Chondrocyte (in vitro differentiated cells): ENCODE measurements at regions not wholly inside any gene's neighbourhood (a gene's known extent, or its start where the extent isn't known, plus 50 kb on each side); places are given as distances from the start of the nearest gene placed in this dataset.

Experiments
- DNase-seq: peaks from one replicate; pipeline ENCODE4 v3.0.0; 2021; ENCODE audit warnings: mixed read lengths, low spot score
- H3K27ac Mint-ChIP-seq: one replicate; pipeline ENCODE4 v1.8.0; 2021; ENCODE audit warnings: mild to moderate bottlenecking, moderate library complexity, mixed read lengths; ENCODE audit not compliant: unreplicated experiment
- H3K27me3 Mint-ChIP-seq: 2 replicates; pipeline ENCODE4 v1.8.0; 2021; ENCODE audit warnings: low read depth, mixed read lengths
- H3K36me3 Mint-ChIP-seq: 2 replicates; pipeline ENCODE4 v1.8.0; 2021; ENCODE audit warnings: low read depth, mixed read lengths
- H3K4me1 Mint-ChIP-seq: 2 replicates; pipeline ENCODE4 v1.8.0; 2021; ENCODE audit warnings: low read depth, mild to moderate bottlenecking, mixed read lengths
- H3K4me3 Mint-ChIP-seq: one replicate; pipeline ENCODE4 v1.8.0; 2021; ENCODE audit warnings: mild to moderate bottlenecking, moderate library complexity, mixed read lengths; ENCODE audit not compliant: unreplicated experiment
- H3K9me3 Mint-ChIP-seq: 2 replicates; pipeline ENCODE4 v1.8.0; 2021; ENCODE audit warnings: low read depth, mixed read lengths
- CTCF ChIP-seq: fragments of 200-600 bp; sonication (generic); IDR thresholded peaks from 2 replicates; pipeline ENCODE4 v1.5.0; 2021; ENCODE audit warnings: antibody characterized with exemption, mild to moderate bottlenecking, moderate library complexity

GRCh38 chr13:82245860-82246259 lies 1636.4 kb downstream of the SLITRK1 start:
- no peaks in the 10 kb centered on the region for H3K4me1 Mint-ChIP-seq
- H3K9me3 Mint-ChIP-seq: no peaks in the 10 kb centered on the region
- H3K27me3 Mint-ChIP-seq: no peaks in the 10 kb centered on the region
- no peaks in the 10 kb centered on the region for H3K36me3 Mint-ChIP-seq
- H3K4me3 Mint-ChIP-seq: no peak overlapping the region
- H3K27ac Mint-ChIP-seq: no peak overlapping the region
- no peak for TF ChIP-seq CTCF
- DNase-seq: no peak

- no peaks in the 10 kb centered on the region for H3K27me3 Mint-ChIP-seq
- H3K4me1 Mint-ChIP-seq: no peaks in the 10 kb centered on the region
- H3K4me3 Mint-ChIP-seq: no peak overlapping the region
- peaks cover 7% of the 10 kb centered on the region for H3K9me3 Mint-ChIP-seq
- no peaks in the 10 kb centered on the region for H3K36me3 Mint-ChIP-seq
- no peak overlapping the region for H3K27ac Mint-ChIP-seq
- no peak for TF ChIP-seq CTCF
- DNase-seq: no peak
Measured at GRCh38 chr13:82224806-82225205, 1657.5 kb downstream of the SLITRK1 start.

GRCh38 chr13:82221621-82222020 lies 1660.7 kb downstream of the SLITRK1 start:
- Mint-ChIP-seq H3K4me1 (no peaks in the 10 kb centered on the region), H3K36me3 (no peaks in the 10 kb centered on the region), H3K4me3 (no peak overlapping the region), H3K27ac (no peak overlapping the region), H3K9me3 (no peaks in the 10 kb centered on the region), H3K27me3 (no peaks in the 10 kb centered on the region)
- no peak for DNase-seq
- TF ChIP-seq CTCF: no peak

- no peak for DNase-seq
- Mint-ChIP-seq H3K9me3 (peaks cover 5% of the 10 kb centered on the region), H3K27me3 (no peaks in the 10 kb centered on the region), H3K36me3 (no peaks in the 10 kb centered on the region), H3K4me1 (no peaks in the 10 kb centered on the region), H3K27ac (no peak overlapping the region), H3K4me3 (no peak overlapping the region)
- TF ChIP-seq CTCF: no peak
Measured at GRCh38 chr13:82220641-82221040, 1661.6 kb downstream of the SLITRK1 start.

GRCh38 chr13:82216165-82216564 lies 1666.1 kb downstream of the SLITRK1 start:
- Mint-ChIP-seq H3K4me1 (no peaks in the 10 kb centered on the region), H3K27ac (no peak overlapping the region), H3K36me3 (no peaks in the 10 kb centered on the region), H3K4me3 (no peak overlapping the region), H3K27me3 (no peaks in the 10 kb centered on the region), H3K9me3 (peaks cover 30% of the 10 kb centered on the region)
- no peak for DNase-seq
- no peak for TF ChIP-seq CTCF
